Breast epithelium (tissue), 4 donors: ENCODE measurements at regions not wholly inside any gene's neighbourhood (a gene's known extent, or its start where the extent isn't known, plus 50 kb on each side); places are given as distances from the start of the nearest gene placed in this dataset.

Experiments
- DNase-seq, 2 donors: peaks; one replicate each; pipeline ENCODE4 v3.0.0-alpha.2; 2019; ENCODE audit warnings: low spot score in 2 of 2
- H3K27ac ChIP-seq, 2 donors: fragments of 200-600 bp; sonication (generic) in 1 of 2; one replicate each; pipeline ENCODE4 v1.5.1; 2016 to 2019; ENCODE audit warnings: mild to moderate bottlenecking in 1 of 2
- H3K27me3 ChIP-seq, 2 donors: fragments of 200-600 bp; sonication (generic) in 1 of 2; one replicate each; pipeline versions ENCODE4 v1.5.1 to v1.6.0; 2017 to 2019; ENCODE audit warnings: control low read depth in 1 of 2, mild to moderate bottlenecking in 1 of 2
- H3K36me3 ChIP-seq: fragments of 200-600 bp; one replicate; pipeline ENCODE4 v1.5.1; 2019
- H3K4me1 ChIP-seq, 2 donors: fragments of 200-600 bp; sonication (generic); one replicate each; pipeline ENCODE4 v1.5.1; 2016 to 2019; ENCODE audit warnings: control low read depth in 1 of 2
- H3K4me3 ChIP-seq, 3 donors: fragments of 200-600 bp; sonication (generic); 1 replicate in 2 of 3; 2 replicates in 1 of 3; pipeline ENCODE4 v1.5.1; 2016 to 2019; ENCODE audit warnings: mild to moderate bottlenecking in 3 of 3, moderate library complexity in 2 of 3
- H3K9me3 ChIP-seq, 2 donors: fragments of 200-600 bp; sonication (generic) in 1 of 2; one replicate each; pipeline ENCODE4 v1.5.1; 2016 to 2019; ENCODE audit warnings: control low read depth in 1 of 2
- POLR2A ChIP-seq: fragments of 450-650 bp; IDR thresholded peaks from one replicate; pipeline ENCODE4 v1.6.1; 2016; ENCODE audit warnings: antibody characterized with exemption, mild to moderate bottlenecking, moderate library complexity
- POLR2AphosphoS5 ChIP-seq, 3 donors: sonication (generic); formaldehyde crosslinking; IDR thresholded peaks; one replicate each; pipeline ENCODE4 v1.6.1; 2017; ENCODE audit warnings: antibody characterized with exemption in 3 of 3
- intact Hi-C: fragments of 100-400 bp; cut with DNase I; formaldehyde crosslinking; loops from one replicate; pipeline ENCODE4 v1.15.1; 2023; ENCODE audit warnings: low total_unique reads
- TF ChIP-seq, protein P1 (sequence below), 3 donors: fragments of 450-650 bp; IDR thresholded peaks; one replicate each; pipeline ENCODE4 v1.5.1; 2016 to 2017; ENCODE audit warnings: antibody characterized with exemption in 3 of 3, mild to moderate bottlenecking in 3 of 3, moderate library complexity in 3 of 3

GRCh38 chr5:160903076-160903475 is 51.1 kb upstream of the ATP10B start:
- TF ChIP-seq POLR2AphosphoS5 (IDR thresholded peaks at IDR 0.05) (no peak), POLR2A (no peak)
- TF ChIP-seq, protein P1, sequence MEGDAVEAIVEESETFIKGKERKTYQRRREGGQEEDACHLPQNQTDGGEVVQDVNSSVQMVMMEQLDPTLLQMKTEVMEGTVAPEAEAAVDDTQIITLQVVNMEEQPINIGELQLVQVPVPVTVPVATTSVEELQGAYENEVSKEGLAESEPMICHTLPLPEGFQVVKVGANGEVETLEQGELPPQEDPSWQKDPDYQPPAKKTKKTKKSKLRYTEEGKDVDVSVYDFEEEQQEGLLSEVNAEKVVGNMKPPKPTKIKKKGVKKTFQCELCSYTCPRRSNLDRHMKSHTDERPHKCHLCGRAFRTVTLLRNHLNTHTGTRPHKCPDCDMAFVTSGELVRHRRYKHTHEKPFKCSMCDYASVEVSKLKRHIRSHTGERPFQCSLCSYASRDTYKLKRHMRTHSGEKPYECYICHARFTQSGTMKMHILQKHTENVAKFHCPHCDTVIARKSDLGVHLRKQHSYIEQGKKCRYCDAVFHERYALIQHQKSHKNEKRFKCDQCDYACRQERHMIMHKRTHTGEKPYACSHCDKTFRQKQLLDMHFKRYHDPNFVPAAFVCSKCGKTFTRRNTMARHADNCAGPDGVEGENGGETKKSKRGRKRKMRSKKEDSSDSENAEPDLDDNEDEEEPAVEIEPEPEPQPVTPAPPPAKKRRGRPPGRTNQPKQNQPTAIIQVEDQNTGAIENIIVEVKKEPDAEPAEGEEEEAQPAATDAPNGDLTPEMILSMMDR (IDR thresholded peaks at IDR 0.05): no peak
- H3K4me1 ChIP-seq: no peaks in the 10 kb centered on the region
- H3K9me3 ChIP-seq: no peaks in the 10 kb centered on the region
- no peaks in the 10 kb centered on the region for H3K27me3 ChIP-seq
- no peak overlapping the region for H3K4me3 ChIP-seq
- intact Hi-C loops: no loop called here
- H3K36me3 ChIP-seq: no peaks in the 10 kb centered on the region
- no peak for DNase-seq
- no peak overlapping the region for H3K27ac ChIP-seq
